K562 (cell line): ENCODE measurements at regions not wholly inside any gene's neighbourhood (a gene's known extent, or its start where the extent isn't known, plus 50 kb on each side); places are given as distances from the start of the nearest gene placed in this dataset.

Experiments
- ATAC-seq: fragments of 200-7000 bp; cut with Tn5 transposase; 3 replicates; pipeline ENCODE4 v1.9.1; 2020; ENCODE audit warnings: moderate library complexity
- BruUV-seq: library from RNA; stranded (reverse); fragments of 400-500 nt; replicated peaks from 2 replicates; lab custom pipeline; 2021; lab: Mats Ljungman, UMichigan
- CTCF ChIA-PET: fragments of 300-600 bp; formaldehyde crosslinking; extraction: SDS; loops from one replicate; lab custom pipeline; 2021; ENCODE audit warnings: low intra/inter-chr PET ratio; lab: Yijun Ruan, JAX
- POLR2A ChIA-PET: fragments of 300-600, 350-650 bp; sonication (Branson Sonifier 250); formaldehyde crosslinking; extraction: SDS; loops from one replicate; lab custom pipeline; 2021; ENCODE audit warnings: antibody characterized with exemption, inconsistent platforms; lab: Yijun Ruan, JAX
- DNase-seq, 4 experiments: peaks; one replicate each; pipeline versions ENCODE4 v3.0.0 to v3.0.0-alpha.2; 2011 to 2018; ENCODE audit warnings: low spot score in 3 of 4, mixed read lengths in 3 of 4; ENCODE audit errors: extremely low read depth in 1 of 4
- FAIRE-seq: peaks from 2 replicates; lab custom pipeline; 2011; peaks lifted over from hg19 to GRCh38; lab: Jason Lieb, UNC
- H2AFZ ChIP-seq: 2 replicates; pipeline ENCODE4 v1.6.0; 2011; ENCODE audit warnings: low read depth, low read length, control low read depth, inconsistent platforms
- H3K27ac ChIP-seq: fragments of 200-600 bp; 3 replicates; pipeline ENCODE4 v1.8.0; 2011; ENCODE audit warnings: low read depth, mild to moderate bottlenecking, control low read depth, inconsistent platforms, low read length, moderate library complexity, mixed read lengths; ENCODE audit errors: extremely low read depth
- H3K27me3 ChIP-seq, 2 experiments: fragments of 300-600 bp in 1 of 2; 2 replicates in 1 of 2; 3 replicates in 1 of 2; pipeline versions ENCODE4 v1.6.0 to v1.8.0; 2011; ENCODE audit warnings: inconsistent platforms in 2 of 2, low read length in 2 of 2, mild to moderate bottlenecking in 1 of 2, mixed read lengths in 1 of 2, moderate library complexity in 1 of 2; ENCODE audit not compliant: control insufficient read depth in 2 of 2, insufficient read depth in 2 of 2
- H3K36me3 ChIP-seq: fragments of 300-600 bp; 3 replicates; pipeline ENCODE4 v1.8.0; 2011; ENCODE audit warnings: mild to moderate bottlenecking, low read length, inconsistent platforms; ENCODE audit not compliant: control insufficient read depth, insufficient read depth
- H3K4me1 ChIP-seq, 2 experiments: fragments of 200-600 bp in 1 of 2; replicated peaks in 1 of 2; 2 replicates in 1 of 2; 3 replicates in 1 of 2; pipeline versions ENCODE4 v1.5.1 to v1.8.0; 2011; ENCODE audit warnings: inconsistent platforms in 2 of 2, low read length in 2 of 2, mild to moderate bottlenecking in 1 of 2, mixed read lengths in 1 of 2, moderate library complexity in 1 of 2; ENCODE audit not compliant: control insufficient read depth in 2 of 2, insufficient read depth in 2 of 2
- H3K4me2 ChIP-seq: 2 replicates; pipeline ENCODE4 v1.6.1; 2011; ENCODE audit warnings: low read length, control low read depth, inconsistent platforms, mixed read lengths; ENCODE audit not compliant: insufficient read depth
- H3K4me3 ChIP-seq: fragments of 200-600 bp; sonication (generic), shearing (Covaris generic); 2 replicates; pipeline ENCODE4 v1.5.1; 2016; ENCODE audit warnings: control low read depth, inconsistent platforms
- H3K79me2 ChIP-seq: fragments of 200-600 bp; 3 replicates; pipeline ENCODE4 v1.8.0; 2011; ENCODE audit warnings: low read length, inconsistent platforms; ENCODE audit not compliant: control insufficient read depth, insufficient read depth
- H3K9ac ChIP-seq, 2 experiments: 2 replicates each; pipeline versions ENCODE4 v1.6.0 to v1.6.1; 2011; ENCODE audit warnings: low read depth in 2 of 2, low read length in 2 of 2, control low read depth in 1 of 2, inconsistent platforms in 1 of 2, mild to moderate bottlenecking in 1 of 2, mixed read lengths in 1 of 2; ENCODE audit not compliant: insufficient read depth in 1 of 2
- H3K9me1 ChIP-seq: one replicate; pipeline ENCODE4 v1.6.0; 2011; ENCODE audit warnings: inconsistent platforms, mild to moderate bottlenecking, low read length, moderate library complexity; ENCODE audit not compliant: control insufficient read depth, insufficient read depth
- H3K9me3 ChIP-seq: replicated peaks from 2 replicates; pipeline ENCODE4 v1.5.1; 2011; ENCODE audit warnings: low read depth, low read length, inconsistent platforms; ENCODE audit not compliant: control insufficient read depth, insufficient read depth
- H4K20me1 ChIP-seq: replicated peaks from 2 replicates; pipeline ENCODE4 v1.6.1; 2011; ENCODE audit warnings: low read length, inconsistent platforms, mixed read lengths; ENCODE audit not compliant: control insufficient read depth, insufficient read depth
- BRF1 ChIP-seq: IDR thresholded peaks from 3 replicates; pipeline ENCODE4 v1.6.1; 2011; ENCODE audit warnings: borderline replicate concordance, mild to moderate bottlenecking; ENCODE audit not compliant: insufficient read length; ENCODE audit errors: extremely low read depth
- CBFA2T2 ChIP-seq: fragments of 450-650 bp; conservative IDR thresholded peaks from 2 replicates; pipeline ENCODE4 v1.6.1; 2017; ENCODE audit warnings: mild to moderate bottlenecking
- GTF2A2 ChIP-seq: IDR thresholded peaks from 2 replicates; pipeline ENCODE4 v1.6.1; 2016; ENCODE audit warnings: mild to moderate bottlenecking, missing genetic modification characterization, missing compliant biosample characterization
- HDAC6 ChIP-seq: IDR thresholded peaks from 2 replicates; pipeline ENCODE4 v1.6.1; 2012; ENCODE audit warnings: low read depth, mild to moderate bottlenecking, control low read depth, inconsistent platforms, low read length, moderate library complexity
- IRF1 ChIP-seq: sonication (generic); formaldehyde crosslinking; IDR thresholded peaks from 2 replicates; pipeline ENCODE4 v1.8.0; 2022; ENCODE audit warnings: missing genetic modification reagents, mild to moderate bottlenecking, borderline replicate concordance
- MTA2 ChIP-seq: fragments of 450-650 bp; IDR thresholded peaks from 2 replicates; pipeline ENCODE4 v1.6.1; 2016; ENCODE audit warnings: low read depth
- NCOA2 ChIP-seq, 2 experiments: fragments of 450-650 bp; IDR thresholded peaks; 2 replicates each; pipeline ENCODE4 v1.6.1; 2018; ENCODE audit warnings: mild to moderate bottlenecking in 2 of 2, moderate library complexity in 1 of 2; ENCODE audit not compliant: partially characterized antibody in 2 of 2
- NFXL1 ChIP-seq: fragments of 450-650 bp; formaldehyde crosslinking; IDR thresholded peaks from 2 replicates; pipeline ENCODE4 v1.4.0; 2021; ENCODE audit warnings: mild to moderate bottlenecking
- TBP ChIP-seq: optimal IDR thresholded peaks from 2 replicates; pipeline ENCODE3; 2011; ENCODE audit warnings: low read depth, low read length, improper control_type of control experiment
- TOE1 ChIP-seq, 2 experiments: fragments of 450-650 bp in 1 of 2; sonication (generic) in 1 of 2; formaldehyde crosslinking in 1 of 2; IDR thresholded peaks; 2 replicates each; pipeline versions ENCODE4 v1.7.1 to v1.8.0; 2016 to 2022; ENCODE audit warnings: borderline replicate concordance in 2 of 2, mild to moderate bottlenecking in 2 of 2, antibody characterized with exemption in 1 of 2, inconsistent platforms in 1 of 2, low read depth in 1 of 2, missing genetic modification reagents in 1 of 2, moderate library complexity in 1 of 2
- ZBTB1 ChIP-seq: sonication (generic); formaldehyde crosslinking; IDR thresholded peaks from 2 replicates; pipeline ENCODE4 v1.8.1; 2023; ENCODE audit warnings: missing genetic modification reagents, low read depth, mild to moderate bottlenecking, borderline replicate concordance
- ZC3H8 ChIP-seq: fragments of 450-650 bp; IDR thresholded peaks from 2 replicates; pipeline ENCODE4 v1.6.1; 2017
- ZNF253 ChIP-seq: fragments of 250-450 bp; sonication (Bioruptor Pico); conservative IDR thresholded peaks from 2 replicates; pipeline ENCODE4 v1.6.1; 2021; ENCODE audit warnings: mild to moderate bottlenecking
- WGBS: fragments of 100-300 bp; shearing (Covaris generic); methylation state at CpG from one replicate; pipeline ENCODE4 v1.1.6; 2016; ENCODE audit warnings: low coverage, mixed read lengths; ENCODE audit not compliant: insufficient coverage; ENCODE audit errors: missing lambda C conversion rate; 5-methylcytosine and 5-hydroxymethylcytosine counted together
- in situ Hi-C: fragments of 300-500 bp; cut with MboI; formaldehyde crosslinking; loops from 4 replicates; pipeline ENCODE4 v1.15.0; 2018; ENCODE audit warnings: inconsistent platforms, mixed read lengths
- intact Hi-C: fragments of 100-400 bp; cut with micrococcal nuclease; formaldehyde crosslinking; loops from 2 replicates; pipeline ENCODE4 v1.14.2; 2022
- TF ChIP-seq, protein P1 (sequence below): sonication (generic); formaldehyde crosslinking; IDR thresholded peaks from 2 replicates; pipeline ENCODE4 v1.9.0; 2022; ENCODE audit warnings: mild to moderate bottlenecking, missing genetic modification reagents
- TF ChIP-seq, protein P2 (sequence below): fragments of 450-650 bp; conservative IDR thresholded peaks from 2 replicates; pipeline ENCODE4 v1.6.1; 2016; ENCODE audit warnings: missing genetic modification characterization, low read depth, mild to moderate bottlenecking, control low read depth, missing compliant biosample characterization
- TF ChIP-seq, protein P3 (sequence below): fragments of 250-450 bp; sonication (Bioruptor Pico); IDR thresholded peaks from 2 replicates; pipeline ENCODE4 v1.4.0; 2020; ENCODE audit warnings: mild to moderate bottlenecking, moderate library complexity, borderline replicate concordance

DNA sequence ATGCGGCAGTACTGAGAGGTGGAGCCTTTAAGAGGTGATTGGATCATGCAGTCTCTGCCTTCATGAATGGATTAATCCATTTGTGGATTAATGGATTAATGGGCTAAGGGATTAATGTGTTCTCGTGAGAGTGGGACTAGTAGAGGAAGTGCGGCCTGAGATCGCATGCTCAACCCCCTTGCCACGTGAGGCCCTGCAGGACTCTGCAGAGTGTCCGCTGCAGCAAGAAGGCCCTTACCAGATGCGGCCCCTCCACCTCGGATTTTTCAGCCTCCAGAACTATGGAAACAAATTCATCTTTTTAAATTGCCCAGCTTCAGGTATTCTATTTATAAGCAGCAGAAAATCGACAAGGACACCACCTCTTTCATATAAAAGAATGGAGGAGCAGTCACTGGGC is 148.8 kb downstream of the TPRA1 start:
- Histone ChIP-seq H3K4me1 (no peaks in the 10 kb centered on the region), H3K4me3 (no peak overlapping the region), H4K20me1 (no peaks in the 10 kb centered on the region), H2AFZ (no peak overlapping the region), H3K9me1 (no peaks in the 10 kb centered on the region), H3K9ac (no peak overlapping the region), H3K79me2 (no peaks in the 10 kb centered on the region), H3K36me3 (no peaks in the 10 kb centered on the region), H3K9me3 (no peaks in the 10 kb centered on the region), H3K4me2 (no peak overlapping the region), H3K27ac (no peak overlapping the region), H3K27me3 (peaks cover 0 to 4% of the 10 kb centered on the region in 2 experiments; a peak in 1 of 5 replicates)
- 2% methylated on average over 9 of the region's 9 CpGs for WGBS
- DNase-seq (no peak), ATAC-seq (no peak), FAIRE-seq (no peak)
- no TSS peak for BruUV-seq
- no peak for TF ChIP-seq HDAC6
- no peak for TF ChIP-seq NCOA2 (IDR thresholded peaks at IDR 0.05; ENCODE audit: partially characterized antibody in 2 of 2)
- TF ChIP-seq, protein P1, sequence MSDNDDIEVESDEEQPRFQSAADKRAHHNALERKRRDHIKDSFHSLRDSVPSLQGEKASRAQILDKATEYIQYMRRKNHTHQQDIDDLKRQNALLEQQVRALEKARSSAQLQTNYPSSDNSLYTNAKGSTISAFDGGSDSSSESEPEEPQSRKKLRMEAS, result no peak
- no peak for TF ChIP-seq IRF1 (CRISPR knock-in tag)
- TF ChIP-seq, protein P2, sequence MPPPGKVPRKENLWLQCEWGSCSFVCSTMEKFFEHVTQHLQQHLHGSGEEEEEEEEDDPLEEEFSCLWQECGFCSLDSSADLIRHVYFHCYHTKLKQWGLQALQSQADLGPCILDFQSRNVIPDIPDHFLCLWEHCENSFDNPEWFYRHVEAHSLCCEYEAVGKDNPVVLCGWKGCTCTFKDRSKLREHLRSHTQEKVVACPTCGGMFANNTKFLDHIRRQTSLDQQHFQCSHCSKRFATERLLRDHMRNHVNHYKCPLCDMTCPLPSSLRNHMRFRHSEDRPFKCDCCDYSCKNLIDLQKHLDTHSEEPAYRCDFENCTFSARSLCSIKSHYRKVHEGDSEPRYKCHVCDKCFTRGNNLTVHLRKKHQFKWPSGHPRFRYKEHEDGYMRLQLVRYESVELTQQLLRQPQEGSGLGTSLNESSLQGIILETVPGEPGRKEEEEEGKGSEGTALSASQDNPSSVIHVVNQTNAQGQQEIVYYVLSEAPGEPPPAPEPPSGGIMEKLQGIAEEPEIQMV, result no peak
- TF ChIP-seq GTF2A2 (tag), result no peak
- TF ChIP-seq TBP, result no peak
- TF ChIP-seq TOE1 (IDR thresholded peaks at IDR 0.05; ENCODE audit: borderline replicate concordance), result no peak
- TF ChIP-seq TOE1 (CRISPR knock-in tag; IDR thresholded peaks at IDR 0.05; ENCODE audit: borderline replicate concordance, low read depth), result no peak
- TF ChIP-seq, protein P3, sequence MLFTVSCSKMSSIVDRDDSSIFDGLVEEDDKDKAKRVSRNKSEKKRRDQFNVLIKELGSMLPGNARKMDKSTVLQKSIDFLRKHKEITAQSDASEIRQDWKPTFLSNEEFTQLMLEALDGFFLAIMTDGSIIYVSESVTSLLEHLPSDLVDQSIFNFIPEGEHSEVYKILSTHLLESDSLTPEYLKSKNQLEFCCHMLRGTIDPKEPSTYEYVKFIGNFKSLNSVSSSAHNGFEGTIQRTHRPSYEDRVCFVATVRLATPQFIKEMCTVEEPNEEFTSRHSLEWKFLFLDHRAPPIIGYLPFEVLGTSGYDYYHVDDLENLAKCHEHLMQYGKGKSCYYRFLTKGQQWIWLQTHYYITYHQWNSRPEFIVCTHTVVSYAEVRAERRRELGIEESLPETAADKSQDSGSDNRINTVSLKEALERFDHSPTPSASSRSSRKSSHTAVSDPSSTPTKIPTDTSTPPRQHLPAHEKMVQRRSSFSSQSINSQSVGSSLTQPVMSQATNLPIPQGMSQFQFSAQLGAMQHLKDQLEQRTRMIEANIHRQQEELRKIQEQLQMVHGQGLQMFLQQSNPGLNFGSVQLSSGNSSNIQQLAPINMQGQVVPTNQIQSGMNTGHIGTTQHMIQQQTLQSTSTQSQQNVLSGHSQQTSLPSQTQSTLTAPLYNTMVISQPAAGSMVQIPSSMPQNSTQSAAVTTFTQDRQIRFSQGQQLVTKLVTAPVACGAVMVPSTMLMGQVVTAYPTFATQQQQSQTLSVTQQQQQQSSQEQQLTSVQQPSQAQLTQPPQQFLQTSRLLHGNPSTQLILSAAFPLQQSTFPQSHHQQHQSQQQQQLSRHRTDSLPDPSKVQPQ, result no peak
- no peak for TF ChIP-seq ZC3H8
- TF ChIP-seq ZNF253 (CRISPR knock-in tag), result no peak
- no peak for TF ChIP-seq ZBTB1 (CRISPR knock-in tag)
- TF ChIP-seq NFXL1 (CRISPR knock-in tag), result no peak
- no peak for TF ChIP-seq CBFA2T2
- no peak for TF ChIP-seq MTA2
- no peak for TF ChIP-seq BRF1
- intact Hi-C loops (no loop called here), in situ Hi-C loops (no loop called here)
- ChIA-PET POLR2A (no interaction called here), CTCF (no interaction called here)
